ENCODE measurements at regions not wholly inside any gene's neighbourhood (a gene's known extent, or its start where the extent isn't known, plus 50 kb on each side); places are given as distances from the start of the nearest gene placed in this dataset.

DNA sequence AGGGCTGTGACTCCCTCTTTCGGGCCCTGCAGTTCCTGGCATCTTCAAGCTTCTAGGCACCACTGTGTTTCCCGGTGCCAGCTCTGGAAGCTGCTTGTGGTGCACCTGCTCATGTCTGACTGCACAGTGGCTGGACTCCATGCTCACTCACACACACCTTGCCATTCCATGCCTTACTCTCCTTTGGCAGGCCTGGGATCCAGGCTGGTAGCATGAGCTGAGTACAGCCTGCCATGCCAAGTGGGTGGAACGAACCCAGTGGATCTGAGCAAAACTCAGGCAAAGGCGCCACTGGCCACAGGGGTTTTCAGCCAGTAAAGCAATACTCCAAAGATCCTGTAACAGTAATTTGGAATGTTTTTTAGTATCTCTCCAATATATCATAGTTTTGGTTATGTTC is 902.7 kb upstream of the USP15 start:
- in situ Hi-C loops (cut with MboI; ENCODE audit: low sequenced_read_pairs) = no loop called here

DNA sequence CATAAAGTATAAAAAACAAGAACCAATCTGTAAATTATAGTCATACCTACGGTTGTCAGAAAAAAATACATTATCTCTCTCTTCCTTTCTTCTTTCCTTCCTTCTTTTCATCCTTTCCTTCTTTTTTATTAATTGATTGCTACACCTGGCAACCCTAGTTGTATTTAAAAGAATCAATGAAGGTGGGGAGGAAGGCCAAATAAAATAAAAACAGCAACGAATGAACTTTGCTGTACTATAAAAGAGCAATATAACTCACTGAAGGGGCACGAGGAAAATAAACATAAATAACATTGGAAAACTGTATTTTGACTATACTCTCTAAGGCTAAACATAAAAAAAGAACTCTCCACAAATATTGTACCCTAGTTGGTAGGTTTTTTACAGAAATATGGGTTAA is 898.2 kb upstream of the USP15 start:
- in situ Hi-C loops (cut with MboI; ENCODE audit: low sequenced_read_pairs) = no loop called here

DNA sequence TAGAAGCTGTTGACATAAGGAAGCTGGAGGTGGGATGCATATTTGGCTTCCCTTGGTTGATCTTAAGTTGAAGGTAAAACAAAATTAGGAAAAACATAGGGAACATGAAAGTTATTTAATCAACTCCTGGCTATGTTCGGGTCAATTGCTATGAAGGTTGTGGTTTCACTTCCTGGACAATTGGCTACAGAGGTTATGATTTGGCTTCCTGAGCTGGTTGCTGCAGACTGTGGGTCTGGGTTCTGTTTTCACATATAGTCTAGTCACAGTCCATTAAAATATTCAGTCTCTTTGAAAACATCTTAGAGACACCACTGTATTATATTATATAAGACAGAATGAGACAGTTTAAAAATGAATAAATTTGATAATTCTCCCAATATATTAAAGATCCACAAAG is 895.2 kb upstream of the USP15 start:
- in situ Hi-C loops (cut with MboI; ENCODE audit: low sequenced_read_pairs) = no loop called here

DNA sequence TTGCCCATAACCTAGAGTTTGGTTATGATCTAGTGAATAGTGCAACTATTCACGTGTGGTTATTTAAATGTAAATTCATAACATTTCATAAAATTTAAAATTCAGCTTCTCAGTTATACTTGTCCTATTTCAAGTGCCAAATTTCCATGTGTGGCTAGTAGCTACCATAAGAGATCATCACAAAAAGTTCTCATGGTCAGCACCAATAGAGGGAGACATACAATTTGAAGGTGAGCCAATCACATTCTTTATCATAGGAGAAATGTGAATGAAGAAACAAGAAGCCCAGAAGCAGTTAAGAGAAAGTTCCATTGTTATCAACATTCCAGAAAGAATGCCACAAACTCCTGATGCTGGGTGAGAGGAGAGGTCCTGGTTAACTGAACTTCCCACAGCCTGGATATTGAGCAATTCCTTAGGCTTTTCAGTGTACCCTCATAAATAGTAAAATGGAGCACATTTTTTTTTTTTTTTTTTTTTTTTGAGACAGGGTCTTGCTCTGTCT is 892.9 kb upstream of the USP15 start:
- in situ Hi-C loops (cut with MboI; ENCODE audit: low sequenced_read_pairs) = no loop called here

DNA sequence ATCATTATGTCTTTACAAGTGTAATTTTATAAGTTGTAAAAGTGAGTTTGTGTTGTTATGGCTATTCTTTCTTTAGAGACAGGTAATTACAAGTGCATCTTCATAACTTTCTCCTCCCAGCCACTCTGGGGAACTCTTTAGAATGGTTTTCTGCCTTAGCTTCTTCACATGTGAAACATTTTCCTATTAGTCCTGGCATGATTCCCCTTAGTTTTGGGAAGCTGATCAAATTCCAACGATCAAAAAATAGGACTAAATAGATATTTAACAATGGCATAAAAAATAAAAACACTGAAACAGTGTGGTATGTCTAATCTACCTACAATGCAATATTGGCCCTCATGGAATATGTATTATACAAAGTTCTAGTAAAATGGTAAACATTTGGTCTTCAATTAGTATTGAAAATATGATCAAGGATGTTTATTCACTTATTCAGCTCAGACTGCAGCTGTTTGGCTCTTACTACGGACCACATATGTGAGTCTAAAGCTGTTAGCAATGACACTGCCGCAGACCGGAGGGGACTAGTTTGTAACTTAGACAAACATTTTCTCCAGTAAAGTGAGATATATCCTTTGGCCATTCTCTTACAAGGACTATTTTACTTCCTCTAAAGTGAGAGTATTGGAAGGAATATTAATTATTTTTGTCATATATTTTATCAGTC is 890.8 kb upstream of the USP15 start:
- in situ Hi-C loops (cut with MboI; ENCODE audit: low sequenced_read_pairs) = no loop called here

DNA sequence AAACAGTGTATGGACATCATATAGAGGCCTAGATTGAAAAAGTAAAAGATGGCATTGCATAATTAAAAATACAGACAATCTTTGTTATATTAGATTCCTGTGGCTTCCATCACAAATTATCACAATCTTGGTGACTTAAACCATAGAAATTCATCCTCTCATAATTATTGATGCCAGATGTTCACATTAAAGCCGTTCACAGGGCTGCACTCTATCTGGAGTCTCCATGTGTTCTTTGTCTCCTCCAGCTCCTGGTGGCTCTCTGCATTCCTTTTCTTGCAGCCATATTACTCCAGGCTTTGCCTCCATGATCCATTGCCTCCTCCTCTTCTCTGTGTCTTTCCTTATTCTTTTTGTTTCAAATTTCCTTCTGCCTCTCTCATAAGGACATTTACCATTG is 875.7 kb upstream of the USP15 start:
- in situ Hi-C loops (cut with MboI; ENCODE audit: low sequenced_read_pairs) = no loop called here

DNA sequence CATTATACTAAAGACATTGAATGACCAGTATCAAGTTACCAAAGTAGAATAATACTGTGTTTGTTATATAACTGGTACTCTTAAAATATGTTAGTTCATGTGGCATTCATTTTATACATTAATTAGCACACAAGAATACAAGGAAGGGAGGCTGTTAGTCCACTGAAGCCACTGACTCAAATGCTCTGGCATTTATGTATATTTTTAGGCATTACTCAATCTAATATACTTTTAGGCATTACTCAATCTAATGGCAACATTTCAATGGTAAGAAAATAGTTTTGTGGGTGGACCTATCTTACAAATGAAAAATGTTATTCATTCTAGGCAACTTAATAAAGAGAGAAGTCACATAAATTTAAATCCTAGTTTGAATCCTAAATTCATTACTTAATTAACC is 874.4 kb upstream of the USP15 start:
- in situ Hi-C loops (cut with MboI; ENCODE audit: low sequenced_read_pairs) = no loop called here

DNA sequence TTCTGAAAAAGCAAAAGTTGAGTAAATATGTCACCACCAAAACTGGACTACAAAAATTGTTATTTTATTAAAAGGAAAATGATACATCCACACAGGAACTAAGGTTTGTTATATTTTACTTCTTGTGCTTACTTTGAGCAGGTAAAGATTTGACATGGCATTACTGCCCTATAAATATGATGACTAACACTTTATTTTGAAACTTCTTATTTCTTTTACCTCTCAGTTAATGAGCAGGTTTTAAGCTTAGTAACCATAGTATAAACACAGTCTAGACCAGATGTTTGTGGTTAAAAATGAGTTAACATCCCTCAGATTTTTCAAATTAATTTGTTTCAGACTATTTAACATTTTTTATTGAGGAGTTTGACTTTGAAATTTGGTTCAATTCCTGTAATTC is 862.5 kb upstream of the USP15 start:
- in situ Hi-C loops (cut with MboI; ENCODE audit: low sequenced_read_pairs) = no loop called here

DNA sequence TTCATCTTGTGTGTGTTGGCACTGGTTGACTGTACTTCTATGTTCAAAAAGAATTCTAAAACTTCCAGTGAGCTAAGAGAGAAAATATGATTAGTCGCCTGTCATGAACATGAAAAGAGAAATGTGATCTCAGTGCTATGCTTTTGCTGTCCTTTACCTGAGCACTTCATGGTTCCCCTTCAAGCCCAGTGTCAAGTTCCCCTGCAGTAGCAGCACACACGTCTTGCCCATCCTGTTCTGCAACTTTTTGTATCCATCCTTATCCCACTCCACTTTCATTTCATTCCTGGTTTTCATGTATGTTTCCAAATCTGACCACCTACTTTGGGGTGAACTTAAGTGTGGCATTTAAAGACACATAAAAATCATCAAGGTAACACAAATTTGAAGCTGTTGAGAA is 848.0 kb upstream of the USP15 start:
- in situ Hi-C loops (cut with MboI; ENCODE audit: low sequenced_read_pairs) = no loop called here

DNA sequence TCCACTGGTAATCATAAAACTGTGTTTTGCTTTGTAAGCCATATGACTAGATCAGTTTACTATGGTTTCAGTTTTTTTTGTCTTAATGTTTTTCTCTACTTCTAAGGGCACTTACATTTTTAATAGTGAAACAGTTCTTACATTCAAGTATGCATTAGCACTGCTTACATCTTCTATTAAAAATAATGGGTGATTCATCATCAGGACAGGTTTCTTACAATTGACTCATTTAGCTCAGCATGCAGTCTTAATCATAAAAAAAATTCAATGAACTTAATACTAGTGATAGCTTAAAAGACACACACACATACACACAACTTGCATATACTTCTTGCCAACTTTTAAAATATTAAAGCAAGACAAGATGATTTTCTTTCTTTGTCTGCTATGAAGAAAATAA is 845.7 kb upstream of the USP15 start:
- in situ Hi-C loops (cut with MboI; ENCODE audit: low sequenced_read_pairs) = no loop called here

DNA sequence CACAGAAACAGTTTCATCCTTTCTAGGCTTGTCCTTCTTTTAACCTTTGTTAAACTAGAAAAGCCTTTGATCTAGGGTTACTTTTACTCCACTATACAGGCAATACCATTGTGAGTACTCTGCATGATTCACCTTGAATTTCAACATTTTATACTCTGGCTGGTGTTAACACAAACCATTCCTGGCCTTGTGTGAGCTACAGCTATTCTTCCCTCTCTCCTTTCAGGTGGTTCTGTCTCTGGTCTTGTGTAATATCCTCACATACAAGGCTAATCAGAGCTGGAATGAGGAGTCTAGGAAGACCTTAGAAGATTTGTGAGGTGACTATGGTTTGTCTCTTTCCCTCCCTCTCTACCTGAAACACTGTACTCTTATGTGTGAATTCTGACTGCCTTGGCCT is 837.4 kb upstream of the USP15 start:
- in situ Hi-C loops (cut with MboI; ENCODE audit: low sequenced_read_pairs) = no loop called here

DNA sequence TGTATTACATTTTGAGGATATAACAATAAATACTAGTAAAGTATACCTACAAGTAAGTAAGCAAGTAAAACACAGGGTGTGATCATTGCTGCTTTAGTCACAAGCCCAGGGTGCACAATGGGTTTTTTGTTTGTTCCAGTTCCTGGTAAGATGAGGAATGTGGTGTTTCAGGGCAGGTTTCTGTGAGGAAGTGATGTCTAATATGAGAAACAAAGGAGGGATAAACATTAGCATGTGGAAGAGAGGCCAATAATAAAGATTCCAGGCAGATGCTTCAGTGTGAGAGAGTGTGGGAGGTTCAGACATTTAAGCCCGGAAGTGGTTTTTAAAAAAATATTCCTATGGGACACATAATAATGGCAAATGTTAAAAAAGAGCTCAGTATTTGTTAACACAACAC is 808.1 kb upstream of the USP15 start:
- in situ Hi-C loops (cut with MboI; ENCODE audit: low sequenced_read_pairs) = no loop called here

DNA sequence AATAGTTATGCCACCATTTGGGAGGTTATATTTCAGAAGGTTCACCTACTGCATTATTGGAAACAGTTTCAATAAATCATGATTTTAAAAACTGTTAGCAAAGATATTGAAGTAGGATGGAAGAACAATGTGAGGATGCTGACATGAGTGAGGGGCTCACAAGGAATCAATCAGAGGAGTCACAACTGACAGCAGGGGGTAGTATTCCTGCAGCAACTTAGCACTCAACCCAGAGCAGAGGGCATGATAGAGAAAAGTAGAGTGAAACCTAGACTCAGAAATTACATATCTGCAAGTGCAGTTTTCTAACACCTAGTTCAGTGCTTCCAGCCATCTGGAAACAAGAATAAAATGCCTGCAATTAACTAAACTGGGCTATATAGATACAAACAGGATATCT is 772.5 kb upstream of the USP15 start:
- in situ Hi-C loops (cut with MboI; ENCODE audit: low sequenced_read_pairs) = no loop called here

DNA sequence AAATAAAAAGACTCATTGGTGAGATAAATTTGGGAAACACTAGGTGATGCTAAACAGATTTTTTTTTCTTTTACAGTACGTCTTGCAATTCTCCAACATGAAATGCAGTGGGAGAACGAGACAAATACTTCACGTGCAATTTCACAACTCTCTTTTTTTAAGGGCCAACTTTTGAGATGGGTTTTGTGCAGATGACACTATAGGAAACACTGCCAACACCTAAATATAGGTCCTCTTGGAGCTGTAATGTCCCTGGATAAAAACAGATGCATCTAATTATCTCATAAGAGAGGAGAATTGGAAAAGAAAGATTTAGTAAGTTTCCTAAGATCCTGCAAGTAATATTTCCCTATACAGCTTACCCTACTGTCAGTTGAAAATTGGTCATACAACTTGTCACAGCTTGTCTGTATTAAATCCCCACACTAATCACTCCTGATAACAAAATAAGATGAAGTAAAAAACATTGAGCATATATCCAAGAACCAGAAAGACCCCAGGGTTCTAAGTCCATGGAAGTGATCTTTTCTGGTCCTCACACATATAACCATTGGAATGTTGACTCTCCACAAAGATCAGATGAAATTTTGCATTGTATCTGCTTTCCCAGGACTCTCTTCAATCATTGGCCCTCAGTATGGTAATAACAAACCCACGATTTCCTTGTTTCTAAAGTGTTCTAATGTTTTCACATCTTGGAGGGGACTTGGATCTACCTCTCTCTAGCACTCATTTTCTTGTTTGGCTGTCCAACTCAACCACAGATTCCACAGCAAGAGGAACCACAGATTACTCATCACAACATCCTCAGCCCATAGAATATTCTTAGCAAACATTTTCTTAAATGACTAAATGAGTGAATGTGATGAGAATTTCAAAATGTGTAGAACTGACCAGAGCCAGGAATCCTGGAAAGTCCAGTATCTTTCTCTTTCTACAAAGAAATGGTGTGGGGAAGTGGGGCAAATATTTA is 769.4 kb upstream of the USP15 start:
- in situ Hi-C loops (cut with MboI; ENCODE audit: low sequenced_read_pairs) = no loop called here

DNA sequence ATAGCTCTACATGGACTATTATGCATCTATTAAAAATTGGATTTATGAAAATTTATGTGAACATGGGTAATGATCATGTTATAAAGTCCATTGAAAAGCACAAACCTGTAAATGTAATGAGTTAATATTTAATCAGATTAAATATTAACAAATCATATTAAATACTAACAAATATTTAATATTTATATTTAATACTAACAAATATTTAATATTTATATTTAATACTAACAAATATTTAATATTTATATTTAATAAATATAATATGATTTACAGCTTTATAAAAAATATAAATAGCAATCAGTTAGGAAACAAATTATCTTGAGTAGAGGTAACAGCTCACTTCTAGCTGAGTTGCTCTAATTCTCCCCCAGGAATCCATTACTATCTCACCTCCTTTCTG is 758.0 kb upstream of the USP15 start:
- in situ Hi-C loops (cut with MboI; ENCODE audit: low sequenced_read_pairs) = no loop called here

DNA sequence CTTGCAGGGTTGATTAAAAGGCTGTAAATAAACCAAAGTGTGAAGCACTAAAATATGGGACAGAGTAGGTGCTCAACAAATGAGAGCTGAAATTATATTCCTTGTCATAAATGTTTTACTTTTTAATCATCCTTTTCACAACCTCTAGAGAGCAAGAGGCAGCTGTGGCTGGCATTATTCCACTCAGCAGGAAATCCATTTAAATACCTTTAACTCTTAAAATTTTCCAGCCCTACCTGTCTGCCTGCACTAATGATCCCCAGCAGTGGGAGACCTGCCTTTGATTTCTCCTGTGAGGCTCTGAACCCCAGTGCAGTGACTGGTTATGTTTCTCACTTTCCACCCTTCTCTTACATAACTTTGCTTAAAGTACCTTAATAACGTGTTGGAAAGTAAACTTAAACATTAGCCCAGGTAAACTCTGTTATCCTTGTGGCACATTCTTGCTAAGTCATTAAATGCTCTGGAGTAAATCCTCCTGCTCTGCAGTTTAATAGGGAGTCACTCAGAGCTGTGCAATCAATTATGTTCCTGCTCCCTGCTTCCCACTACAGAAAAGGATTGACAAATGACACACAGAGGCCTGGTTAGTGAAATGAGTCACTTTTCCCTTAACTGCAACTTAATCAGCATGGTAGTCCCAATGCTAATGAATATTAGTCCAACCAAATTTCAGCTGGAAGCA is 755.7 kb upstream of the USP15 start:
- in situ Hi-C loops (cut with MboI; ENCODE audit: low sequenced_read_pairs) = no loop called here

DNA sequence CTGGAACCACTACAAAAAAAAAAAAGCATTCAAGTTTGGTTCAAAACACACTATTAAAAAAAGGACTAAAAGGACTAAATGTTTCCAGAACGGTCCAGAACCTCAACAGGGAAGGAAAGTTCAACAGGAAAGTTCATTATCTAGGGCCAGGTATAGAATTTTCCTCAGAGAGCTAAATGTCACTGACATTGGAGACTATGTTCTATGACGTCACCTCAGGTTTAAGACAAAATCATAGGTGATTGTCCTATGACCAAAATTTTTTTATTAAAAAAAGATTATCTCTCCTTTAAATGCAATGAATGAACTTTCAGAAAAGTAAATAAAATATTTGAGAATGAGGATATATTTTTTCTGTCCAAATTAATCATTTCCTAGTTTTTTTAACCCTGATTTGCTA is 746.7 kb upstream of the USP15 start:
- in situ Hi-C loops (cut with MboI; ENCODE audit: low sequenced_read_pairs) = no loop called here

DNA sequence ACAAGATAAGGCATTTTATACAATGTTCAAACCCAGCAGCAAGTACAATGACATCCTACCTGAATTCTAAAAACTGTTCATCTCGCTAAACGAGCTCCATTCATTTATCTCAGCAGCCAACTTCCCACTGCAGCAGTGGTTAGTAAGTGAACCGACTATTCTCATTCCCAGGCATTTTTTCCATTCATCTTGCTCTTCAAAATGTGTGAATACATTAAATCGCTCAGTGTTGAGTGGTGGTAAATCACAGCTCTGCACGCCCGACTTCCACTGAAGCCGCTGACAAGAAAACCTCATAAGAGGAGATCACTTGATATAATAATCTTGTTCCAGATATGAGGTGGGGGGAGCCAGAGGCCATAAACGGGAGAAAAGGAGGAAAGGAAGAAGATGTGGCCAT is 746.2 kb upstream of the USP15 start:
- in situ Hi-C loops (cut with MboI; ENCODE audit: low sequenced_read_pairs) = no loop called here

DNA sequence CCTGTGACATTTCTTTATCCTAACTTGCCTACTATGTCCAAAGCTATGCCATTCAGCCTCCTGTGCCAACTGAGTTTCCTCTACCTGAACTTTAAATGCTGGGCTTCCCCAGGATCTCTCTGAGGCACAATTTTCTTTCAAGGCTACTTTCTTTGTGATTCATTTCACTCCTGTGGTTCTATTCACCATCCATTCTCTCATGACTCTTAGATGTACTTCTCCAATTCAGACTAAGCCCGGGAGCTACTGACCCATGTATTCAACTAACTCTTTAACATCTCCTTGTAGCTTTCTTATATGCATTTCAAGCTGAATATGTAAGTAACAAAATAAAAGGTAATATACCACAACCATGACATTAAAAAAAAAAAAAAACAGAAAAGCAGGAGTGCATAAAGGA is 738.9 kb upstream of the USP15 start:
- in situ Hi-C loops (cut with MboI; ENCODE audit: low sequenced_read_pairs) = no loop called here

DNA sequence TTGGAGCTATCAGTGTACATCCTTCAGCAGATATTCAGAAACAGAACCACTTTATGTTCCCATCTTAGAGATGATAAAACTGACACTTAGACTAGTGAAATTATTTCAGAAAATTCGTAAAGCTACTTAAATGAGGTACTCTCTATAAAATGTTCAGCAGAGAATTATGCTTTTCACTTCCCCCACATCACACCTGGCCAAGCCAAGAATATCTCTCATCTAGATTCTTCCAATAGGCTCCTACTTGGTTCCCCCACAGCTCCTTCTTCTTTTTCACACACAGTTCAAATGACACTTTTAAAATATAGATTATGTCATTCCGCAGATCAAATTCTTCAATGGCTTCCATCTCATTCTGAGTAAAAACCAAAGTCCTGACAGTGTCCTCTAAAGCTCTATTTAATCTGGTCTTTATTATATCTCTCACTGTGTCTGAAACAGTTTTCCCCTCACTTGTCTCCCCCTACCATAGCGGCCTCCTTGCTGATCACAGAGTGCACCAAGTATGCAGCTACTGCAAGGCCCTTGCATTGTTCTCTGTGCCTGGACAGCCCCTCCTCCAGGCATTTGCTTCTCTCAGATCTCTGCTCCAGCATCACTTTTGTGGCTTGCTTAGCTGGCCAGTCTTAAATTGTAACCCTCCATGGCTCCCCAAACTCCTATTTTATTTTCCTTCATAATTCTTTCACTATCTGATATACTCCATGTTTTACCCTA is 736.8 kb upstream of the USP15 start:
- in situ Hi-C loops (cut with MboI; ENCODE audit: low sequenced_read_pairs) = no loop called here

DNA sequence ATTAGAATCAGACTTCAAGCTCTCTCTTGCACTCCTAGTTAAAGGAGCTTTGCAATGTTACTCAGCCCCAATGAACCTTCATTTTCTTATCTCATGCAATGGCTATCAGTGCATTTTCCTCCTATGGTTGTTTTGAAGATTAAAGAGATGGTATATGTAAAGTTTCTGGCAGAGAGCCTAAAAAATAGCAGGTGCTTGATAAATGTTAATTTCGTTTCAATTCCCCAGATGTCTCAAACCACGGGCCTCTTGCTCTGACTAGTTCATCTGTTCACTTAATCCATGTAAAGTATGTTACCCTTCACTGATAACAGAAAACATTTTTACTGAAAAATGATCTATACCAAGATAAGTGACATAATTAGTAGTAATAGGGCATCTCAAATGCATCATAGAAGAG is 735.4 kb upstream of the USP15 start:
- in situ Hi-C loops (cut with MboI; ENCODE audit: low sequenced_read_pairs) = no loop called here

Measured in HL-60/S4 treated with phorbol 12-myristate 13-acetate at 8.2 ng/mL for 4 days and 3 days (cell line).